ENCODE measurements at regions not wholly inside any gene's neighbourhood (a gene's known extent, or its start where the extent isn't known, plus 50 kb on each side); places are given as distances from the start of the nearest gene placed in this dataset.
A peak's percentile ranks its signal among the peaks of the same experiment; 100 is the strongest.
"Not testable (repeated sequence)": the region's sequence is repeated elsewhere in the genome, so short reads cannot be mapped to it uniquely, and the experiment has no call there.

- no peak for DNase-seq
These were observed 290.2 kb downstream of the SPATA17 start for GRCh38 chr1:217921126-217921904.

DNA sequence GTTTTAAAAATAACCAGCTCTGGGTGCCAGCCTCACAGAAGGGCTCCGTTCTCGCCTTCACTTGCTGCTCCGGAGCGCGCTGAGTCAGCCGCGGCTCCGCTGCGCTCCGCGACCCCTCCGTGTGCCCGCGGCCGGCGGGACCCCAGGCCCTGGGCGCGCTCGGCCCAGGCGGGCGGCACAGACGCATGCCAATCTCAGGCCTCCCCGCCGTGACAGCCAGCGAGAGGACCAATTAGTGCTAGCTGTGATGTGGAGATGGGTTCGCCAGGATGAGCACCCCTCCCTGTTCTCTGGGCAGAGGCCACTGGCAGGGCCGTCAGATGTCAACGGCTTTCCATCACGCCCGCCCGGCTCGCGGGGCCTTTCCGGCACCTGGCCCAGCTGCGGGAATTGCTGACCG, 293.8 kb downstream of the SPATA17 start:
- DNase-seq, result no peak

DNA sequence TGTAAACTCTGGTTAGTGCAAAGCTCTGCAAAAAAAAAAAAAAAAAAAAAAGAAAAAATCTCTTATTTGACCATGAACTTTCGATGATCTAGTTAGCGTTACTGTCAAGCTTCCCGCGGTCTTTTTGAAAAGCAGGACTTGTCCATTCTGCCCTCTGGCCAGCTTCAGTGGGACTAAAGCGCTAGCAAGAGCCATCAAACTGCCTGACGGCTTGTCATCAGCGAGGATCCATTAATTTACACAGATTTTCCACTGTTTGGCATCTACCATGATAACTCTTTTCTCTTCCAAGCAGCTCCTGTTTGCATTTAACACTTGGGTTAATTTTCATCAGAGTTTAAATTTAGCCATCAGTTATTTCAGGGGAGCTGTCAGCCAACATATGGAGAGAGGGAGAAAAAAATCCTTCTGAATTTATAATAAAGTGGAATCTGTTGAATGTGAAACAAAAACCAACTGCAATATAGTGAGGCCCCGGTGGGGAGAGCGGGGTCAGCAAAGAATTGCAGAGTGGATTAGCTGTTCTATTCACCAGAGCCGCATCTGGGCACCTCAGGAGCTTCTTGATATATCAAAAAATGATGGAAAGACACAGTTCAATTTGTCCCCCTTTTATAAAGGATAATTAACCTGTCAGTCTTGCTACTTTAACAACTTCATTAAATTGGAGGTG, 298.2 kb downstream of the SPATA17 start:
- DNase-seq, result peak; percentile 31 to 64

DNA sequence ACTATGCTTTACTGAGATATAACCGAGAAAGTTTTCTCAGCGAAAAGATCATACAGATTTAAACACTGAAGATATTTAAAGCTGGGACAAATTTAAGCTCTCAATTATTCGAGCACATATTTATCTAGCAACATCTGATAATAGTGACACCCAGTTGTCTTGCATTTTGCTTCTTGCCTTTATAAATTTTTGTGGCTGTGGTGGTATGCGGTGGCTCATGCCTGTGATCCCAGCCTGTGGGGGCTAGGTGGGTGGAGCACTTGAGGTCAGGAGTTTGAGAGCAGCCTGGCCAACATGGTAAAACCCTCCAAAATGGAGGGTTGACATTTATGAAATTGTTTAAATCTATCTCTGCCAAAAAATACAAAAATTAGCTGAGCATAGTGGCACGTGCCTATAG, 312.2 kb downstream of the SPATA17 start:
- no peak for DNase-seq

- no peak for DNase-seq
These were observed 313.4 kb downstream of the SPATA17 start for GRCh38 chr1:217944550-217944949.

DNA sequence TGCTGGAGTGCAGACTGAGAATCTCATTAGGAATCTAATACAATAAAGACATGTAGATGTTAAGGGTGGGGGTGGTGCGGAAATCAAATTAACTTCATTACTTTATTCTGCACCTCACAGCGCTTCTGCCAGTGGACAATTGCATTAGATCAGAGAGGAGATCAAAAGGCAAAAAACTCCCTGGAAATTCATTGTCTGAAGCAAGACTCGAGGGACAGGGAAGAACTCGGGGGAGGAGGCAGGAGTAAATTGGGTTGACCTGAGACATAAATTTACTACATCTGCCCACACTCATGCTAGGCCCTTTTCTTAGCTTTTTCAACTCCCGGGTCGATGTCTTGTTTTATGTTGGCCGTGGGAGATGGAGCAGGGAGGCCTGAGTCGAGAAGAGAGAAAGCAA, 315.4 kb downstream of the SPATA17 start:
- no peak for DNase-seq

- DNase-seq, result no peak
These were observed 317.6 kb downstream of the SPATA17 start for GRCh38 chr1:217948741-217949140.

- DNase-seq, result no peak
These were observed 322.2 kb downstream of the SPATA17 start for GRCh38 chr1:217953330-217953729.

GRCh38 chr1:217953922-217954321, 322.8 kb downstream of the SPATA17 start:
- no peak for DNase-seq

DNA sequence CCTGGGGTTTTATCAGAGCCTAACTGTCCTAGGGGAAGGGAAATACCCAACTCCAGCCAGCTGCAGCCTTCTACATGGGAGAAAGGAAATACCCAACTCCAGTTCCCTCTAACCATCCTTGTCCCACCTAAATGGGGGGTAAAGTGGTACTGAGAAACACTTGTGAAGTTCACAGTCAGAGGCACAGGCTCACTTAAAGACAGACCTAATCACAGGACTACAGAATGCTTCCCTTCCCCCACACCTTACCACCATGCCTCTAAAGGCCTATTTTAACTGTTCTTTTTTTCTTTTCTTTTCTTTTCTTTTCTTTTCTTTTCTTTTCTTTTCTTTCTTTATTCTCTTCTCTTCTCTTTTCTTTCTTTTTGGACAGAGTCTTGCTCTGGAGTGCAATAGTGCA, 324.6 kb downstream of the SPATA17 start:
- DNase-seq, result no peak

GRCh38 chr1:217965156-217965786, 319.8 kb upstream of the RRP15 start:
- DNase-seq, result no peak

- no peak for DNase-seq
These were observed 317.0 kb upstream of the RRP15 start for GRCh38 chr1:217968085-217968484.

- DNase-seq, result no peak
These were observed 315.7 kb upstream of the RRP15 start for GRCh38 chr1:217969428-217969827.

DNA sequence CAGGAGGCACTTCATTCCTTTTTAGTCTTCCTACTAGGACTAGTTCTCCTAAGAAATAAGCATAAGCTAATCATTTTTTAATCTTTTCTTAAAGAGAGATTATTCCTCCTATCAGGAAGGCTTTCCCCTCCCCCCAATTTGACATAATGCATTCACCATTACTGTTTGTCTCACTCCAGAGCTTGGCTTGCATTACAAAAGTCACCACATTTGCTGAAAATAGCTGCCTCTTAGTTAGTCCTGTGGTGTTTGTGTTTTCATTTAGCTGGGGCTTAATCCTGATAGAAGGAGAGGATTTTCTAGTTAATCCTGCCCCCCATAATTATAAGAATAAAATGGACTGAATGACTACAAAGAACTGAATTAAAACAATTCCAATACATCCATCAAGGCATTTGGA, 307.1 kb upstream of the RRP15 start:
- DNase-seq, result no peak

GRCh38 chr1:217981430-217981829, 303.7 kb upstream of the RRP15 start:
- no peak for DNase-seq

- DNase-seq, result peak; percentile 86 to 92
These were observed 302.6 kb upstream of the RRP15 start for GRCh38 chr1:217982331-217983050.

GRCh38 chr1:217983051-217983375, 302.1 kb upstream of the RRP15 start:
- DNase-seq, result no peak

DNA sequence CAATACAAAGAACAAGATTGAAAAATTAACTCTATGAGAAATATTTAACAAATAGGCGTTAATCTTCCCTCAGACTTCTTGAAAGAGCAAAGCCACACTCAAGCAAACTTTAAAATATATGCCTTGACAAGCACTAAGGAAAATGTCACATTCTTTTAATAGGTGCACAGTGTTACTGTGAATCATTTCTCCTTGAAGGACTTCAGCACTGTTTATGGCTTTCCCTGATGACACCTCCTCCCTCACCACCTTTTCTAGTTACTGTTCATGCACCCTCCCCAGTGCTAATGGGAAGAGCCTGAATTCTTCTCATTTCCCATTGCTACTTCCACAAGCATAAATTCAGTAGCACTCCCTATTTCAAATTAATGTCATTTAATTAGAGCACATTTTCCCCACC, 299.5 kb upstream of the RRP15 start:
- no peak for DNase-seq

GRCh38 chr1:217989510-217989909, 295.6 kb upstream of the RRP15 start:
- DNase-seq, result no peak

DNA sequence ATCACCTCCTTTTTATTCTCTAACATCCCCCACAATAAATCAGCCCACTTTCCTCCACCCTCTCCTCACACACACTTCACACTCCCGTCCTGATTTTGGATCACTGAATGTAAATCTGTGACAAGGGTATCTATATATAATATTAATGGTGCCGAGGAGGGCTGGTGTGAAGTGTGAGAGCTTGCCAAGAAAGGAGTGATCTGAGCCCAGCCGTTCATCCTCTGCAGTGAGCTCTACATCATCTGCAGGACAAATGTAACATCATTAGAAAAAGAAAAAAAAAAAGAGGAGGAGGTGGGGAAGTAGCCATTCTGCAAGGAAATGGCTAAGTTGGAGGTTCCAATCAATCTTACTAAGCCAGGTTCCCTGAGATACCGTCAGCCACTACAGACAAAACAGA, 291.7 kb upstream of the RRP15 start:
- DNase-seq, result no peak

DNA sequence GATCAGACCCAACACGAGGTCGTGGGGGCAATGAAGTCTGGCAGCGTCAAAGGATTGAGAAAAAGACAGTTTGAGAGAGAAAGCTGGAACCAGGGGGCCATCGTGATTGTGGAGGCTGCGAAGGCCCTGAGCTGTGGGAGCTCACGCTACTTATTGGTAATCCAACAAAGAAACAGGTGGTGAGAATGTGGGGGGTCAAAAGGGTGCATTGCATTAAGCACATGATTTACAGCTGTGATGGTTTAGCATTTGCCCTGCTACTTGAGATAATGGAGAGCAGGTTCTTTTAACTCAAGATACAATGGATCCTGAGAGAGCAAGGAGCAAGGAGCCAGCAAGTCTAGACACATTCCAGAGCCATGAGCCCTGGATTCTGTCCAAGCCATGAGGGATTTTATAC, 276.8 kb upstream of the RRP15 start:
- peak; percentile 39 to 61 for DNase-seq

GRCh38 chr1:218015106-218015505, 270.0 kb upstream of the RRP15 start:
- DNase-seq, result not testable (repeated sequence)

DNA sequence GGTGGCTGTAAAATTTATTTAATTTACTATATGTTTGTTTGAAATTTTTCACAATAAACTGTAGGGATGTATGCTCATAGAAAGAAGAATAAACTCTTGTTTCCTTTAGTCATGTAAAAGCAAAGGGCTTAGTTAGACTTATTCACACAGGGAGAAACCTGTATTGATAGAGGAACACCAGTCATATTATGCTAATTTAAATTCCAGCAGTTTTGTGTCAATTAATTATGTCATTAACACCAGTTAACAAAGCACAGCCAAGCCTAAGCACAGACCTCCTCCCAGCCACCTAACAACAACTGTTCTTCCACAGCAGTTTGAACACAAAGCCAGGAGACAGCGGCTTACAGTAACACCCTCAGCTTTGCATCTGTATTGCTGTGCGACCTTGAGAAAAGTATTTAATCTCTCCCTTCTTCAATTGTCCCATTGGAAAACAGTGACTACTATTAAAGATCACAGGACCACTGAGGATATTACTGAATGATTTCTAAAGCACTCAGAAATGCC, 260.8 kb upstream of the RRP15 start:
- no peak for DNase-seq

Data from NCI-H524 (cell line).